ENCODE measurements at regions not wholly inside any gene's neighbourhood (a gene's known extent, or its start where the extent isn't known, plus 50 kb on each side); places are given as distances from the start of the nearest gene placed in this dataset.

DNA sequence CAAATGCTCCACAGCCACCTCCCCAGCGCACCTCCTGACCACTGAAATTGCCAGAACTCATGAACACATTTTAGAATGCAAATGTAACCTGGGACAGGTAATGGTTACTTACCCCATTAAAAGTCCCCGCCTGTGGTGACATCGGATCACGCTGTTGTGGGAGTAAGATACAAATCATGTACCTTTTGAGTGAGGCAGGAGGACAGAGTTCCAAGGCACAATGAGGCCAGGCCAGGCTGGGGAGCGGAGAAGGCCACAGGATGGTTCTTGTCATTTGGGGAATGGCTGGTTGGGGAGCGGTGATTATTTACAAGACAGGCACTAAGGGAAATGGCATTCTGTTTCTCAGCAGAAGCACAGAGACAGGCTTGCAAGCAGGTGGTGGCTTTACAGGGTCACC lies 490.0 kb downstream of the EDEM1 start:
- TF ChIP-seq, protein P1, sequence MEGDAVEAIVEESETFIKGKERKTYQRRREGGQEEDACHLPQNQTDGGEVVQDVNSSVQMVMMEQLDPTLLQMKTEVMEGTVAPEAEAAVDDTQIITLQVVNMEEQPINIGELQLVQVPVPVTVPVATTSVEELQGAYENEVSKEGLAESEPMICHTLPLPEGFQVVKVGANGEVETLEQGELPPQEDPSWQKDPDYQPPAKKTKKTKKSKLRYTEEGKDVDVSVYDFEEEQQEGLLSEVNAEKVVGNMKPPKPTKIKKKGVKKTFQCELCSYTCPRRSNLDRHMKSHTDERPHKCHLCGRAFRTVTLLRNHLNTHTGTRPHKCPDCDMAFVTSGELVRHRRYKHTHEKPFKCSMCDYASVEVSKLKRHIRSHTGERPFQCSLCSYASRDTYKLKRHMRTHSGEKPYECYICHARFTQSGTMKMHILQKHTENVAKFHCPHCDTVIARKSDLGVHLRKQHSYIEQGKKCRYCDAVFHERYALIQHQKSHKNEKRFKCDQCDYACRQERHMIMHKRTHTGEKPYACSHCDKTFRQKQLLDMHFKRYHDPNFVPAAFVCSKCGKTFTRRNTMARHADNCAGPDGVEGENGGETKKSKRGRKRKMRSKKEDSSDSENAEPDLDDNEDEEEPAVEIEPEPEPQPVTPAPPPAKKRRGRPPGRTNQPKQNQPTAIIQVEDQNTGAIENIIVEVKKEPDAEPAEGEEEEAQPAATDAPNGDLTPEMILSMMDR (IDR thresholded peaks at IDR 0.05), result no peak
- TF ChIP-seq POLR2A (IDR thresholded peaks at IDR 0.05), result no peak
